Mammary epithelial cell (primary cell): ENCODE measurements at regions not wholly inside any gene's neighbourhood (a gene's known extent, or its start where the extent isn't known, plus 50 kb on each side); places are given as distances from the start of the nearest gene placed in this dataset.

Experiments used
- CTCF ChIP-seq, 2 donors: IDR thresholded peaks in 1 of 2; conservative IDR thresholded peaks in 1 of 2; 2 replicates each; pipeline ENCODE4 v1.5.1; 2011 to 2012; ENCODE audit warnings: inconsistent platforms in 2 of 2, low read length in 2 of 2, mild to moderate bottlenecking in 2 of 2, control low read depth in 1 of 2, low read depth in 1 of 2; ENCODE audit not compliant: insufficient read depth in 1 of 2; ENCODE audit errors: extremely low read depth in 1 of 2
- EZH2 ChIP-seq: IDR thresholded peaks from 2 replicates; pipeline ENCODE4 v1.6.1; 2012; ENCODE audit warnings: low read length, inconsistent platforms, borderline replicate concordance

GRCh38 chr3:80017369-80017768, 249.6 kb upstream of the ROBO1 start:
- TF ChIP-seq EZH2 (no peak), CTCF (conservative IDR thresholded peaks at IDR 0.05 in 1 of 2, IDR thresholded peaks at IDR 0.05 in 1 of 2; ENCODE audit: extremely low read depth in 1 of 2, insufficient read depth in 1 of 2, low read depth in 1 of 2, low read length in 2 of 2) (no peak)
